Epithelial cell of esophagus (primary cell): ENCODE measurements at regions not wholly inside any gene's neighbourhood (a gene's known extent, or its start where the extent isn't known, plus 50 kb on each side); places are given as distances from the start of the nearest gene placed in this dataset.
A peak's percentile ranks its signal among the peaks of the same experiment; 100 is the strongest.

Source experiments
- DNase-seq: peaks from one replicate; pipeline ENCODE4 v3.0.0; 2010; ENCODE audit warnings: low read depth
- H3K4me3 ChIP-seq: 2 replicates; pipeline ENCODE4 v1.5.1; 2011; ENCODE audit warnings: mild to moderate bottlenecking, low read length, control low read depth
- CTCF ChIP-seq: IDR thresholded peaks from 2 replicates; pipeline ENCODE4 v1.5.1; 2011; ENCODE audit warnings: low read depth, mild to moderate bottlenecking, low read length, control low read depth, inconsistent platforms; ENCODE audit not compliant: insufficient read depth; ENCODE audit errors: missing control alignments

GRCh38 chr16:27722892-27723450 lies 173.0 kb downstream of the KATNIP start:
- no peak overlapping the region for H3K4me3 ChIP-seq
- TF ChIP-seq CTCF, result no peak
- no peak for DNase-seq

- DNase-seq, result peak; percentile 23
- no peak overlapping the region for H3K4me3 ChIP-seq
- no peak for TF ChIP-seq CTCF
Observed at GRCh38 chr16:27723711-27724481, 174.0 kb downstream of the KATNIP start.

GRCh38 chr16:27724482-27725235 lies 174.7 kb downstream of the KATNIP start:
- DNase-seq, result no peak
- TF ChIP-seq CTCF, result no peak
- no peak overlapping the region for H3K4me3 ChIP-seq

GRCh38 chr16:27725236-27726000 lies 175.5 kb downstream of the KATNIP start:
- no peak for TF ChIP-seq CTCF
- H3K4me3 ChIP-seq, result no peak overlapping the region
- no peak for DNase-seq

- no peak for DNase-seq
- no peak for TF ChIP-seq CTCF
- H3K4me3 ChIP-seq, result no peak overlapping the region
Observed at GRCh38 chr16:27726621-27727261, 176.8 kb downstream of the KATNIP start.

GRCh38 chr16:27727941-27728340 lies 178.0 kb downstream of the KATNIP start:
- no peak for TF ChIP-seq CTCF
- no peak overlapping the region for H3K4me3 ChIP-seq
- DNase-seq, result no peak
